ENCODE measurements at regions not wholly inside any gene's neighbourhood (a gene's known extent, or its start where the extent isn't known, plus 50 kb on each side); places are given as distances from the start of the nearest gene placed in this dataset.

GRCh38 chr11:11220786-11221185 is 132.3 kb downstream of the CSNK2A3 start:
- ChIA-PET POLR2A (no interaction called here), CTCF (no interaction called here)
- no peak for DNase-seq
- Histone ChIP-seq H3K4me1 (ENCODE audit: control extremely low read depth in 1 of 4, control insufficient read depth in 4 of 4, insufficient read depth in 4 of 4, low read length in 3 of 4) (no peaks in the 10 kb centered on the region), H3K27ac (ENCODE audit: insufficient read depth in 1 of 2, low read depth in 1 of 2, low read length in 2 of 2, poor library complexity in 1 of 2, severe bottlenecking in 2 of 2) (no peak overlapping the region), H3K36me3 (ENCODE audit: control insufficient read depth in 4 of 4, insufficient read depth in 4 of 4, low read length in 3 of 4) (no peaks in the 10 kb centered on the region), H3K27me3 (replicated peaks in 2 of 5; ENCODE audit: control insufficient read depth in 4 of 5, insufficient read depth in 5 of 5, low read length in 4 of 5) (peaks cover 0 to 2% (median 0%) of the 10 kb centered on the region in 5 experiments), H3K9me3 (ENCODE audit: control extremely low read depth in 1 of 5, control insufficient read depth in 4 of 5, insufficient read depth in 2 of 5, low read depth in 1 of 5, low read length in 4 of 5) (no peaks in the 10 kb centered on the region), H3K4me3 (ENCODE audit: control insufficient read depth in 1 of 7, extremely low read depth in 1 of 7, insufficient read depth in 4 of 7, low read depth in 2 of 7, low read length in 6 of 7) (no peak overlapping the region)
- WGBS (ENCODE audit: insufficient coverage) = 98% methylated on average over 8 of the region's 9 CpGs

- 96% methylated on average over 3 of the region's 3 CpGs for WGBS (ENCODE audit: insufficient coverage)
- CTCF ChIA-PET = interaction anchor here (1.4 kb wide), 2 partner anchors 9 to 25 kb away, joined by 4 read pairs; no protein-coding TSS in a partner anchor
- no peaks in the 10 kb centered on the region for H3K36me3 ChIP-seq (ENCODE audit: control insufficient read depth in 4 of 4, insufficient read depth in 4 of 4, low read length in 3 of 4)
- H3K4me3 ChIP-seq (ENCODE audit: control insufficient read depth in 1 of 7, extremely low read depth in 1 of 7, insufficient read depth in 4 of 7, low read depth in 2 of 7, low read length in 6 of 7) = no peak overlapping the region
- H3K27me3 ChIP-seq (replicated peaks in 2 of 5; ENCODE audit: control insufficient read depth in 4 of 5, insufficient read depth in 5 of 5, low read length in 4 of 5) = peaks cover 0 to 4% (median 0%) of the 10 kb centered on the region in 5 experiments
- no peaks in the 10 kb centered on the region for H3K4me1 ChIP-seq (ENCODE audit: control extremely low read depth in 1 of 4, control insufficient read depth in 4 of 4, insufficient read depth in 4 of 4, low read length in 3 of 4)
- no peaks in the 10 kb centered on the region for H3K9me3 ChIP-seq (ENCODE audit: control extremely low read depth in 1 of 5, control insufficient read depth in 4 of 5, insufficient read depth in 2 of 5, low read depth in 1 of 5, low read length in 4 of 5)
- no peak overlapping the region for H3K27ac ChIP-seq (ENCODE audit: insufficient read depth in 1 of 2, low read depth in 1 of 2, low read length in 2 of 2, poor library complexity in 1 of 2, severe bottlenecking in 2 of 2)
- POLR2A ChIA-PET = no interaction called here
- no peak for DNase-seq
Observed at GRCh38 chr11:11218629-11218986, 134.4 kb downstream of the CSNK2A3 start.

DNA sequence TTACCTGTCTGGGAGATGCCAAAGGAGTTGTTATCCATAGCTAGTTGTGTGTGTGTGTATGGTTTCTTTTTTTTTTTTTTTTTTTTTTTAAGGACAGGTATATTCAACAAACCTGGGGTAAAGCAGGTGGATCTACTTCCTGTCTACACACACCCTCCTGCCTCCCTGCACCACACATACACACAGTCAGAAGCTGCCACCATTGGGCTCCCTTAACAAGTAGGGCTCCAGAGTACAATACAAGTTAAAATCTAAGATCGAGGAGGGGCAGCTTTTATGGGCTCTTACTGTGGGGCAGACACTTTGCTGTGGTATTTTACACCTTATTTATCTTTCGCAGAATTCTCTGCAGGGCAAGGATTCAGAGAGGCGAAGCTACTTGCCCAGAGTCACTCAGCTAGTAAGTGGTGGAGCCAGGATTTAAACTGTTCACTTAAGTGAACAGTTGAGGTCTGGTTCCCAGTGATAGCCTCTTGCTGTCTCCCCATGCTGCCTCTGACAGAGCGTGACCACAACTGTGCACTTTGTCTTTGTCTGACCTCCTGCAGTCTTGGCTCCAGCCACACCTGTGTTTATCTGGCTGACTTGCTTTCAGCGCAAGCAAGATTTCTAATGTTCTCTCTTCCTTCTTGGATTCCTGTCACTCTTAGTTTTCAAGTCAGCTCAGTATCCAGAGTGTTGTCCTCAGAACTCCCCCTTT is 135.0 kb downstream of the CSNK2A3 start:
- Histone ChIP-seq H3K9me3 (ENCODE audit: control extremely low read depth in 1 of 5, control insufficient read depth in 4 of 5, insufficient read depth in 2 of 5, low read depth in 1 of 5, low read length in 4 of 5) (no peaks in the 10 kb centered on the region), H3K27ac (ENCODE audit: insufficient read depth in 1 of 2, low read depth in 1 of 2, low read length in 2 of 2, poor library complexity in 1 of 2, severe bottlenecking in 2 of 2) (no peak overlapping the region), H3K36me3 (ENCODE audit: control insufficient read depth in 4 of 4, insufficient read depth in 4 of 4, low read length in 3 of 4) (no peaks in the 10 kb centered on the region), H3K4me3 (ENCODE audit: control insufficient read depth in 1 of 7, extremely low read depth in 1 of 7, insufficient read depth in 4 of 7, low read depth in 2 of 7, low read length in 6 of 7) (no peak overlapping the region), H3K4me1 (ENCODE audit: control extremely low read depth in 1 of 4, control insufficient read depth in 4 of 4, insufficient read depth in 4 of 4, low read length in 3 of 4) (no peaks in the 10 kb centered on the region), H3K27me3 (replicated peaks in 2 of 5; ENCODE audit: control insufficient read depth in 4 of 5, insufficient read depth in 5 of 5, low read length in 4 of 5) (peaks cover 0 to 4% (median 0%) of the 10 kb centered on the region in 5 experiments)
- ChIA-PET CTCF (interaction anchor here (1.4 kb wide), 2 partner anchors 9 to 26 kb away, joined by 4 read pairs; no protein-coding TSS in a partner anchor), POLR2A (no interaction called here)
- WGBS (ENCODE audit: insufficient coverage) = 86% methylated on average over 5 of the region's 5 CpGs
- no peak for DNase-seq

GRCh38 chr11:11217289-11217928 is 135.6 kb downstream of the CSNK2A3 start:
- Histone ChIP-seq H3K4me3 (ENCODE audit: control insufficient read depth in 1 of 7, extremely low read depth in 1 of 7, insufficient read depth in 4 of 7, low read depth in 2 of 7, low read length in 6 of 7) (no peak overlapping the region), H3K27ac (ENCODE audit: insufficient read depth in 1 of 2, low read depth in 1 of 2, low read length in 2 of 2, poor library complexity in 1 of 2, severe bottlenecking in 2 of 2) (no peak overlapping the region), H3K36me3 (ENCODE audit: control insufficient read depth in 4 of 4, insufficient read depth in 4 of 4, low read length in 3 of 4) (no peaks in the 10 kb centered on the region), H3K27me3 (replicated peaks in 2 of 5; ENCODE audit: control insufficient read depth in 4 of 5, insufficient read depth in 5 of 5, low read length in 4 of 5) (peaks cover 0 to 4% (median 0%) of the 10 kb centered on the region in 5 experiments), H3K9me3 (ENCODE audit: control extremely low read depth in 1 of 5, control insufficient read depth in 4 of 5, insufficient read depth in 2 of 5, low read depth in 1 of 5, low read length in 4 of 5) (no peaks in the 10 kb centered on the region), H3K4me1 (ENCODE audit: control extremely low read depth in 1 of 4, control insufficient read depth in 4 of 4, insufficient read depth in 4 of 4, low read length in 3 of 4) (no peaks in the 10 kb centered on the region)
- DNase-seq = no peak
- ChIA-PET CTCF (interaction anchor here (1.4 kb wide), 2 partner anchors 10 to 27 kb away, joined by 4 read pairs; no protein-coding TSS in a partner anchor), POLR2A (no interaction called here)
- WGBS (ENCODE audit: insufficient coverage) = 93% methylated on average over 7 of the region's 9 CpGs

GRCh38 chr11:11215944-11216343 is 137.1 kb downstream of the CSNK2A3 start:
- Histone ChIP-seq H3K27me3 (replicated peaks in 2 of 5; ENCODE audit: control insufficient read depth in 4 of 5, insufficient read depth in 5 of 5, low read length in 4 of 5) (peaks cover 0 to 4% (median 0%) of the 10 kb centered on the region in 5 experiments), H3K4me1 (ENCODE audit: control extremely low read depth in 1 of 4, control insufficient read depth in 4 of 4, insufficient read depth in 4 of 4, low read length in 3 of 4) (no peaks in the 10 kb centered on the region), H3K9me3 (ENCODE audit: control extremely low read depth in 1 of 5, control insufficient read depth in 4 of 5, insufficient read depth in 2 of 5, low read depth in 1 of 5, low read length in 4 of 5) (no peaks in the 10 kb centered on the region), H3K4me3 (ENCODE audit: control insufficient read depth in 1 of 7, extremely low read depth in 1 of 7, insufficient read depth in 4 of 7, low read depth in 2 of 7, low read length in 6 of 7) (no peak overlapping the region), H3K27ac (ENCODE audit: insufficient read depth in 1 of 2, low read depth in 1 of 2, low read length in 2 of 2, poor library complexity in 1 of 2, severe bottlenecking in 2 of 2) (no peak overlapping the region), H3K36me3 (ENCODE audit: control insufficient read depth in 4 of 4, insufficient read depth in 4 of 4, low read length in 3 of 4) (no peaks in the 10 kb centered on the region)
- DNase-seq = no peak
- CTCF ChIA-PET = no interaction called here
- POLR2A ChIA-PET = no interaction called here
- 100% methylated on average over 2 of the region's 3 CpGs for WGBS (ENCODE audit: insufficient coverage)

DNA sequence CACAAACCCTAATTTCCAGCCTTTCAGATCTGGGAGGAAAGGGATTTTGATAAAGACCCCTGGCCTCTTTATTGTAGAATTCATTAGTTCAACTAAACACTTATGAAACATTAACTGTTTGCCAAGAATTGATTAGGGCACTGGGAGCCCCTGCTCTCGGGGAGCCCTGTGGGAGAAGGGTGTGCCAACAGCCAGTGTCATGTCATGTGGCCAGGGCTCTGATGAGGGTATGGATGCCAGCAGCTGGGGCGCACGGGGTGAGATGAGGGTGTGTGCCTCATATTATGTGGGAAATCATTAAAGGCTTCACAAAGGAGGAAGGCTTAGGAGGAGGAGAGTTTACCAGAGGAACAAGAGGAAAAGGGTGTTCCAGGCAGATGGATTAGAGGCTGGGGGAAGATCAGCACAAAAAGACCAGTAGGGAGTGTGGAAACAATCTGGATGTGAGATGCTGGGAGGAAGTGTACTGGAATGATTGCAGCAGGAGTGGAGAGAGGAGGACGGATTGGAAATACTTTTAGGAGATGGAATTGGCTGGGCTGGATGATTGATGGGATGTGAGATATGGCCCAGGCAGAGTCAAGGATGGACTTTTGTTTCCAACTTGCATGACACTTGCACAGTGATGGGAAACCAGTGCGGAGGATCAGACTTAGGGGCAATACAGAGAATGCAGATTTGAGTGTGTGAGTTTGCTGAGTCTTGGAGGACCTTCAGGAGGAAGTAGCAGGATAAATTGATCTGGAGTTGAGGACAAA is 137.8 kb downstream of the CSNK2A3 start:
- H3K27me3 ChIP-seq (replicated peaks in 2 of 5; ENCODE audit: control insufficient read depth in 4 of 5, insufficient read depth in 5 of 5, low read length in 4 of 5) = peaks cover 0 to 6% (median 0%) of the 10 kb centered on the region in 5 experiments
- CTCF ChIA-PET = no interaction called here
- WGBS (ENCODE audit: insufficient coverage) = 100% methylated on average over 2 of the region's 5 CpGs

DNA sequence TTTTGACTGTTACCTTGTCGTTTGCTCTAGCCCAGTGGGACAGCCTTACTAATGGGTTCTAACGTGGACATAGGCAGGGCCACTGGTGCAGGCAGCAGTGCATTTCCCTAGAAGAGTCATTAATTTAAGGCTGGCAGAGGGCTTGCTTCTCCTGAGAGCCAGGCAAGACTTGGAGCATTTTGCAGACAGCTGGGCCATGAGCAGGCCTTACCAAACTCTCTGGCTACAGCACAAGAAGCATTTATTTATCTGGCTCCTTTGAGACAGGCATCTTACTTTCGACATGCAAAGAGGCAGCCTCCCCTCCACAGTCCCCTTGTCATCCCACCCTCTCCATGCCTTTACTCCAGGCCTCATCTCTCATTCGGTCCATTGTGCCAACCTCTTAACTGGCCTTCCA is 139.9 kb downstream of the CSNK2A3 start:
- POLR2A ChIA-PET = no interaction called here

More for the DNA sequence above, 137.8 kb downstream of the CSNK2A3 start:
- DNase-seq = no peak
- H3K4me3 ChIP-seq (ENCODE audit: control insufficient read depth in 1 of 7, extremely low read depth in 1 of 7, insufficient read depth in 4 of 7, low read depth in 2 of 7, low read length in 6 of 7) = no peak overlapping the region
- H3K4me1 ChIP-seq (ENCODE audit: control extremely low read depth in 1 of 4, control insufficient read depth in 4 of 4, insufficient read depth in 4 of 4, low read length in 3 of 4) = no peaks in the 10 kb centered on the region
- no peaks in the 10 kb centered on the region for H3K9me3 ChIP-seq (ENCODE audit: control extremely low read depth in 1 of 5, control insufficient read depth in 4 of 5, insufficient read depth in 2 of 5, low read depth in 1 of 5, low read length in 4 of 5)
- H3K27ac ChIP-seq (ENCODE audit: insufficient read depth in 1 of 2, low read depth in 1 of 2, low read length in 2 of 2, poor library complexity in 1 of 2, severe bottlenecking in 2 of 2) = no peak overlapping the region
- H3K36me3 ChIP-seq (ENCODE audit: control insufficient read depth in 4 of 4, insufficient read depth in 4 of 4, low read length in 3 of 4) = no peaks in the 10 kb centered on the region
- POLR2A ChIA-PET = no interaction called here

More for the DNA sequence above, 139.9 kb downstream of the CSNK2A3 start:
- Histone ChIP-seq H3K36me3 (ENCODE audit: control insufficient read depth in 4 of 4, insufficient read depth in 4 of 4, low read length in 3 of 4) (no peaks in the 10 kb centered on the region), H3K9me3 (ENCODE audit: control extremely low read depth in 1 of 5, control insufficient read depth in 4 of 5, insufficient read depth in 2 of 5, low read depth in 1 of 5, low read length in 4 of 5) (no peaks in the 10 kb centered on the region), H3K4me3 (ENCODE audit: control insufficient read depth in 1 of 7, extremely low read depth in 1 of 7, insufficient read depth in 4 of 7, low read depth in 2 of 7, low read length in 6 of 7) (no peak overlapping the region), H3K4me1 (ENCODE audit: control extremely low read depth in 1 of 4, control insufficient read depth in 4 of 4, insufficient read depth in 4 of 4, low read length in 3 of 4) (no peaks in the 10 kb centered on the region), H3K27me3 (replicated peaks in 2 of 5; ENCODE audit: control insufficient read depth in 4 of 5, insufficient read depth in 5 of 5, low read length in 4 of 5) (peaks cover 0 to 6% (median 3%) of the 10 kb centered on the region in 5 experiments), H3K27ac (ENCODE audit: insufficient read depth in 1 of 2, low read depth in 1 of 2, low read length in 2 of 2, poor library complexity in 1 of 2, severe bottlenecking in 2 of 2) (no peak overlapping the region)
- no peak for DNase-seq
- CTCF ChIA-PET = no interaction called here
- WGBS (ENCODE audit: insufficient coverage) = 92% methylated on average over 4 of the region's 4 CpGs

All from common myeloid progenitor, CD34-positive (primary cell).